IMR-90 (cell line): ENCODE measurements at regions not wholly inside any gene's neighbourhood (a gene's known extent, or its start where the extent isn't known, plus 50 kb on each side); places are given as distances from the start of the nearest gene placed in this dataset.

ENCODE experiments used
- ATAC-seq: fragments of 200-7000 bp; cut with Tn5 transposase; 2 replicates; pipeline ENCODE4 v1.9.1; 2020; ENCODE audit warnings: low read depth, mild to moderate bottlenecking, moderate library complexity
- BruUV-seq: library from RNA; stranded (reverse); fragments of 400-500 nt; replicated peaks from 2 replicates; lab custom pipeline; 2021; lab: Mats Ljungman, UMichigan
- CTCF ChIA-PET: fragments of 300-600 bp; formaldehyde crosslinking; extraction: SDS; loops from one replicate; lab custom pipeline; 2021; ENCODE audit warnings: antibody characterized with exemption; lab: Yijun Ruan, JAX
- POLR2A ChIA-PET: fragments of 300-600 bp; sonication (Branson Sonifier 250); formaldehyde crosslinking; loops from one replicate; lab custom pipeline; 2022; ENCODE audit warnings: antibody characterized with exemption; ENCODE audit not compliant: unreplicated experiment; lab: Charles Lee
- DNase-seq: peaks from one replicate; pipeline ENCODE4 v3.0.0; 2013
- H2AFZ ChIP-seq: replicated peaks from 2 replicates; pipeline ENCODE3; 2013; ENCODE audit warnings: low read length, mild to moderate bottlenecking; ENCODE audit not compliant: poor library complexity
- H2AK5ac ChIP-seq: 2 replicates; pipeline ENCODE4 v1.6.1; 2013; ENCODE audit warnings: low read depth, low read length, inconsistent platforms
- H2AK9ac ChIP-seq: replicated peaks from 2 replicates; pipeline ENCODE3; 2013; ENCODE audit warnings: mild to moderate bottlenecking, low read depth, low read length, moderate library complexity; ENCODE audit not compliant: poor library complexity
- H2BK120ac ChIP-seq: 2 replicates; pipeline ENCODE4 v1.6.1; 2013; ENCODE audit warnings: low read depth, low read length, inconsistent platforms
- H2BK15ac ChIP-seq: 3 replicates; pipeline ENCODE4 v1.6.1; 2013; ENCODE audit warnings: low read depth, low read length, inconsistent platforms
- H2BK20ac ChIP-seq: 2 replicates; pipeline ENCODE4 v1.6.1; 2013; ENCODE audit warnings: low read depth, mild to moderate bottlenecking, inconsistent platforms, low read length, moderate library complexity
- H2BK5ac ChIP-seq: 2 replicates; pipeline ENCODE4 v1.6.1; 2013; ENCODE audit warnings: mild to moderate bottlenecking, low read depth, low read length, inconsistent platforms; ENCODE audit not compliant: poor library complexity, severe bottlenecking
- H3K14ac ChIP-seq: replicated peaks from 2 replicates; pipeline ENCODE4 v1.6.1; 2013; ENCODE audit warnings: low read depth, low read length, inconsistent platforms
- H3K18ac ChIP-seq: 2 replicates; pipeline ENCODE4 v1.6.1; 2013; ENCODE audit warnings: low read depth, low read length, control low read depth
- H3K23ac ChIP-seq: 2 replicates; pipeline ENCODE4 v1.6.1; 2013; ENCODE audit warnings: low read depth, low read length, inconsistent platforms
- H3K27ac ChIP-seq: 2 replicates; pipeline ENCODE4 v1.5.1; 2013; ENCODE audit warnings: mild to moderate bottlenecking, control low read depth, low read length; ENCODE audit not compliant: insufficient read depth
- H3K27me3 ChIP-seq: 2 replicates; pipeline ENCODE4 v1.6.1; 2013; ENCODE audit warnings: low read length; ENCODE audit not compliant: control insufficient read depth, insufficient read depth
- H3K36me3 ChIP-seq: 2 replicates; pipeline ENCODE4 v1.6.1; 2013; ENCODE audit warnings: low read length, mixed read lengths; ENCODE audit not compliant: control insufficient read depth, insufficient read depth
- H3K4ac ChIP-seq: 2 replicates; pipeline ENCODE4 v1.6.1; 2013; ENCODE audit warnings: low read depth, low read length, inconsistent platforms
- H3K4me1 ChIP-seq: 2 replicates; pipeline ENCODE4 v1.6.1; 2013; ENCODE audit warnings: low read length, mixed read lengths; ENCODE audit not compliant: control insufficient read depth, insufficient read depth
- H3K4me2 ChIP-seq: 2 replicates; pipeline ENCODE4 v1.6.1; 2013; ENCODE audit warnings: low read depth, mild to moderate bottlenecking, control low read depth, low read length, moderate library complexity
- H3K4me3 ChIP-seq: 2 replicates; pipeline ENCODE4 v1.5.1; 2013; ENCODE audit warnings: low read depth, mild to moderate bottlenecking, control low read depth, low read length, moderate library complexity; ENCODE audit not compliant: insufficient read depth
- H3K56ac ChIP-seq: 2 replicates; pipeline ENCODE4 v1.6.1; 2013; ENCODE audit warnings: low read length, inconsistent platforms; ENCODE audit not compliant: insufficient read depth; ENCODE audit errors: extremely low read depth
- H3K79me1 ChIP-seq, 2 experiments: 2 replicates each; pipeline ENCODE4 v1.6.1; 2013; ENCODE audit warnings: low read length in 2 of 2, inconsistent platforms in 1 of 2, low read depth in 1 of 2
- H3K9ac ChIP-seq: 2 replicates; pipeline ENCODE4 v1.6.1; 2013; ENCODE audit warnings: low read depth, low read length, control low read depth
- H3K9me1 ChIP-seq: 2 replicates; pipeline ENCODE4 v1.6.1; 2013; ENCODE audit warnings: low read length, inconsistent platforms; ENCODE audit not compliant: insufficient read depth
- H3K9me3 ChIP-seq: 2 replicates; pipeline ENCODE4 v1.6.1; 2013; ENCODE audit warnings: low read length; ENCODE audit not compliant: control insufficient read depth, insufficient read depth
- H4K20me1 ChIP-seq: 2 replicates; pipeline ENCODE4 v1.6.1; 2013; ENCODE audit warnings: low read length, inconsistent platforms; ENCODE audit not compliant: insufficient read depth
- H4K5ac ChIP-seq: 2 replicates; pipeline ENCODE4 v1.6.1; 2013; ENCODE audit warnings: mild to moderate bottlenecking, low read depth, low read length, control low read depth
- H4K8ac ChIP-seq, 2 experiments: 2 replicates each; pipeline ENCODE4 v1.6.1; 2013; ENCODE audit warnings: low read depth in 2 of 2, low read length in 2 of 2, control low read depth in 1 of 2, inconsistent platforms in 1 of 2
- H4K91ac ChIP-seq: 2 replicates; pipeline ENCODE4 v1.6.1; 2013; ENCODE audit warnings: low read depth, low read length, inconsistent platforms; ENCODE audit not compliant: insufficient read depth
- BHLHE40 ChIP-seq: fragments of 150-350 bp; IDR thresholded peaks from 2 replicates; pipeline ENCODE4 v1.6.1; 2016; ENCODE audit warnings: mild to moderate bottlenecking, low read depth, low read length
- CEBPB ChIP-seq: IDR thresholded peaks from 2 replicates; pipeline ENCODE4 v1.6.1; 2012; ENCODE audit warnings: low read depth, low read length, improper control_type of control experiment
- CHD1 ChIP-seq: IDR thresholded peaks from 2 replicates; pipeline ENCODE4 v1.6.1; 2012; ENCODE audit warnings: low read depth, low read length, improper control_type of control experiment
- FOS ChIP-seq: fragments of 150-350 bp; IDR thresholded peaks from 2 replicates; pipeline ENCODE4 v1.6.1; 2016; ENCODE audit warnings: low read depth, low read length
- MAFK ChIP-seq: IDR thresholded peaks from 2 replicates; pipeline ENCODE4 v1.6.1; 2012; ENCODE audit warnings: low read depth, low read length, improper control_type of control experiment
- MAZ ChIP-seq: IDR thresholded peaks from 2 replicates; pipeline ENCODE4 v1.6.1; 2012; ENCODE audit warnings: low read depth, mild to moderate bottlenecking, low read length, improper control_type of control experiment, moderate library complexity, borderline replicate concordance
- MXI1 ChIP-seq: IDR thresholded peaks from 2 replicates; pipeline ENCODE4 v1.6.1; 2012; ENCODE audit warnings: low read depth, mild to moderate bottlenecking, low read length, moderate library complexity, borderline replicate concordance
- NFE2L2 ChIP-seq: fragments of 150-350 bp; IDR thresholded peaks from 2 replicates; pipeline ENCODE4 v1.6.1; 2016; ENCODE audit warnings: low read depth, mild to moderate bottlenecking, low read length
- POLR2A ChIP-seq: IDR thresholded peaks from 2 replicates; pipeline ENCODE4 v1.6.1; 2012; ENCODE audit warnings: mild to moderate bottlenecking, low read depth, low read length
- RAD21 ChIP-seq: IDR thresholded peaks from 2 replicates; pipeline ENCODE4 v1.6.1; 2012; ENCODE audit warnings: low read length, improper control_type of control experiment
- RCOR1 ChIP-seq: IDR thresholded peaks from 2 replicates; pipeline ENCODE4 v1.6.1; 2012; ENCODE audit warnings: mild to moderate bottlenecking, low read length, improper control_type of control experiment; ENCODE audit not compliant: insufficient replicate concordance
- RFX5 ChIP-seq: IDR thresholded peaks from 2 replicates; pipeline ENCODE4 v1.8.0; 2012; ENCODE audit warnings: low read depth, mild to moderate bottlenecking, low read length, moderate library complexity
- SMC3 ChIP-seq: fragments of 150-350 bp; IDR thresholded peaks from 2 replicates; pipeline ENCODE4 v1.6.1; 2016; ENCODE audit warnings: low read depth, mild to moderate bottlenecking, antibody characterized with exemption, low read length, moderate library complexity
- WGBS, 2 experiments: methylation state at CpG; one replicate each; pipeline versions ENCODE4 v1.1.5 to v1.1.7; 2013; ENCODE audit warnings: missing lambda C conversion rate in 2 of 2; ENCODE audit not compliant: insufficient read length in 1 of 2; ENCODE audit errors: extremely low coverage in 2 of 2; 5-methylcytosine and 5-hydroxymethylcytosine counted together
- dilution Hi-C: fragments of 300-500 bp; cut with HindIII; formaldehyde crosslinking; loops from one replicate; pipeline ENCODE4 v1.14.3; 2018; ENCODE audit warnings: low sequenced_read_pairs; ENCODE audit not compliant: unreplicated experiment
- in situ Hi-C: fragments of 300-500 bp; cut with MboI; formaldehyde crosslinking; loops from 3 replicates; pipeline ENCODE4 v1.14.3; 2019; ENCODE audit warnings: low sequenced_read_pairs, inconsistent platforms, mixed read lengths
- intact Hi-C: fragments of 100-400 bp; cut with micrococcal nuclease; formaldehyde crosslinking; loops from 2 replicates; pipeline ENCODE4 v1.10.0; 2022
- TF ChIP-seq, protein P1 (sequence below): fragments of 150-350 bp; IDR thresholded peaks from 2 replicates; pipeline ENCODE4 v1.6.1; 2017; ENCODE audit warnings: mild to moderate bottlenecking, antibody characterized with exemption, low read length, low read depth
- TF ChIP-seq, protein P2 (sequence below): conservative IDR thresholded peaks from 2 replicates; pipeline ENCODE4 v1.5.1; 2012; ENCODE audit warnings: mild to moderate bottlenecking, low read depth, low read length, improper control_type of control experiment
- TF ChIP-seq, protein P3 (sequence below): fragments of 150-350 bp; IDR thresholded peaks from 2 replicates; pipeline ENCODE4 v1.6.1; 2016; ENCODE audit warnings: low read depth, mild to moderate bottlenecking, low read length, moderate library complexity, borderline replicate concordance

DNA sequence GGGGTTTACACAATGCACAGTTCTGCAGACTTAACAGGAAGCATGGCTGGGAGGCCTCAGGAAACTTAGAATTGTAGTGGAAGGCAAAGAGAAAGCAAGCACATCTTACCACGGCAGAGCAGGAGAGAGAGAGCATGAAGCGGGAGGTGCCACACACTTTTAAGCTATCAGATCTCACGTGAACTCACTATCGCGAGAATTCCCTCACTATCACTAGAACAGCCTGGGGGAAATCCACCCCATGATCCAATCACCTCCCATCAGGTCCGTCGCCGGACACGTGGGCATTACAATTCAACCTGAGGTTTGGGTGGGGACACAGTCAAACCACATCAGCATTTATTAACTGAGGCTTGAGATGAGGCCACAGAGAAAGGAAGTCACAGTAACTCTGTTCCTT is 326.7 kb downstream of the C16orf95 start:
- H3K56ac ChIP-seq: no peak overlapping the region
- no peak overlapping the region for H3K4me3 ChIP-seq
- intact Hi-C loops: no loop called here
- no peak overlapping the region for H4K5ac ChIP-seq
- H4K20me1 ChIP-seq: no peaks in the 10 kb centered on the region
- no peak overlapping the region for H2AK9ac ChIP-seq
- H3K27ac ChIP-seq: no peak overlapping the region
- DNase-seq (no peak), ATAC-seq (no peak)
- H3K9ac ChIP-seq: no peak overlapping the region
- H3K79me1 ChIP-seq: 0 out of 4 replicates have a peak, but pooled peaks cover 0 to 3% of the 10 kb centered on the region in 2 experiments
- peak overlapping the region; percentile 45 for H3K4ac ChIP-seq
- H3K4me2 ChIP-seq: no peak overlapping the region
- H3K23ac ChIP-seq: no peak overlapping the region
- in situ Hi-C loops: no loop called here
- dilution Hi-C loops: no loop called here
- WGBS, 2 experiments: 100% methylated on average over 4 of the region's 9 CpGs; no CpG with 5 or more reads in 1 of the 2 experiments
- ChIA-PET CTCF (no interaction called here), POLR2A (no interaction called here)
- no peaks in the 10 kb centered on the region for H3K9me3 ChIP-seq
- TF ChIP-seq RAD21: no peak
- TF ChIP-seq, protein P1, sequence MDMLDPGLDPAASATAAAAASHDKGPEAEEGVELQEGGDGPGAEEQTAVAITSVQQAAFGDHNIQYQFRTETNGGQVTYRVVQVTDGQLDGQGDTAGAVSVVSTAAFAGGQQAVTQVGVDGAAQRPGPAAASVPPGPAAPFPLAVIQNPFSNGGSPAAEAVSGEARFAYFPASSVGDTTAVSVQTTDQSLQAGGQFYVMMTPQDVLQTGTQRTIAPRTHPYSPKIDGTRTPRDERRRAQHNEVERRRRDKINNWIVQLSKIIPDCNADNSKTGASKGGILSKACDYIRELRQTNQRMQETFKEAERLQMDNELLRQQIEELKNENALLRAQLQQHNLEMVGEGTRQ: no peak
- TF ChIP-seq MAFK: no peak
- TF ChIP-seq POLR2A: no peak
- no peak for TF ChIP-seq CHD1
- TF ChIP-seq, protein P2, sequence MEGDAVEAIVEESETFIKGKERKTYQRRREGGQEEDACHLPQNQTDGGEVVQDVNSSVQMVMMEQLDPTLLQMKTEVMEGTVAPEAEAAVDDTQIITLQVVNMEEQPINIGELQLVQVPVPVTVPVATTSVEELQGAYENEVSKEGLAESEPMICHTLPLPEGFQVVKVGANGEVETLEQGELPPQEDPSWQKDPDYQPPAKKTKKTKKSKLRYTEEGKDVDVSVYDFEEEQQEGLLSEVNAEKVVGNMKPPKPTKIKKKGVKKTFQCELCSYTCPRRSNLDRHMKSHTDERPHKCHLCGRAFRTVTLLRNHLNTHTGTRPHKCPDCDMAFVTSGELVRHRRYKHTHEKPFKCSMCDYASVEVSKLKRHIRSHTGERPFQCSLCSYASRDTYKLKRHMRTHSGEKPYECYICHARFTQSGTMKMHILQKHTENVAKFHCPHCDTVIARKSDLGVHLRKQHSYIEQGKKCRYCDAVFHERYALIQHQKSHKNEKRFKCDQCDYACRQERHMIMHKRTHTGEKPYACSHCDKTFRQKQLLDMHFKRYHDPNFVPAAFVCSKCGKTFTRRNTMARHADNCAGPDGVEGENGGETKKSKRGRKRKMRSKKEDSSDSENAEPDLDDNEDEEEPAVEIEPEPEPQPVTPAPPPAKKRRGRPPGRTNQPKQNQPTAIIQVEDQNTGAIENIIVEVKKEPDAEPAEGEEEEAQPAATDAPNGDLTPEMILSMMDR: no peak
- no peak for TF ChIP-seq NFE2L2
- TF ChIP-seq RFX5: no peak
- TF ChIP-seq SMC3: no peak
- TF ChIP-seq, protein P3, sequence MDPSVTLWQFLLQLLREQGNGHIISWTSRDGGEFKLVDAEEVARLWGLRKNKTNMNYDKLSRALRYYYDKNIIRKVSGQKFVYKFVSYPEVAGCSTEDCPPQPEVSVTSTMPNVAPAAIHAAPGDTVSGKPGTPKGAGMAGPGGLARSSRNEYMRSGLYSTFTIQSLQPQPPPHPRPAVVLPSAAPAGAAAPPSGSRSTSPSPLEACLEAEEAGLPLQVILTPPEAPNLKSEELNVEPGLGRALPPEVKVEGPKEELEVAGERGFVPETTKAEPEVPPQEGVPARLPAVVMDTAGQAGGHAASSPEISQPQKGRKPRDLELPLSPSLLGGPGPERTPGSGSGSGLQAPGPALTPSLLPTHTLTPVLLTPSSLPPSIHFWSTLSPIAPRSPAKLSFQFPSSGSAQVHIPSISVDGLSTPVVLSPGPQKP: no peak
- TF ChIP-seq BHLHE40: no peak
- no peak for TF ChIP-seq MAZ
- no peak for TF ChIP-seq MXI1
- TF ChIP-seq FOS: no peak
- TF ChIP-seq CEBPB: no peak
- TF ChIP-seq RCOR1: no peak
- no peaks in the 10 kb centered on the region for H3K36me3 ChIP-seq
- H2BK15ac ChIP-seq: peak overlapping the region; percentile 4; the same call in 1 of the 3 replicates
- BruUV-seq: no TSS peak
- H2AFZ ChIP-seq: peak overlapping the region; percentile 68
- no peaks in the 10 kb centered on the region for H3K27me3 ChIP-seq
- H3K14ac ChIP-seq: no peak overlapping the region
- peak overlapping the region; percentile 74 for H2AK5ac ChIP-seq
- peak overlapping the region in 1 of 2 experiments; percentile 19; a peak in 1 of 4 replicates for H4K8ac ChIP-seq
- H3K4me1 ChIP-seq: peaks cover 9% of the 10 kb centered on the region
- H4K91ac ChIP-seq: no peak overlapping the region
- no peak overlapping the region; the same call in 1 of the 2 replicates for H2BK20ac ChIP-seq
- peak overlapping the region; percentile 72 for H2BK120ac ChIP-seq
- peaks cover 23% of the 10 kb centered on the region for H3K9me1 ChIP-seq
- H2BK5ac ChIP-seq: no peak overlapping the region
- H3K18ac ChIP-seq: no peak overlapping the region
